Karpas-422 (cell line): ENCODE measurements at regions not wholly inside any gene's neighbourhood (a gene's known extent, or its start where the extent isn't known, plus 50 kb on each side); places are given as distances from the start of the nearest gene placed in this dataset.

Experiments
- DNase-seq: peaks from one replicate; pipeline ENCODE4 v3.0.0-alpha.2; 2015
- H2AFZ ChIP-seq: fragments of 200-600 bp; sonication (generic); 2 replicates; pipeline ENCODE4 v1.6.1; 2014; ENCODE audit warnings: antibody characterized with exemption, low read length, mixed read lengths
- H3K27ac ChIP-seq: fragments of 200-600 bp; sonication (generic); 2 replicates; pipeline ENCODE4 v1.5.1; 2014; ENCODE audit warnings: mild to moderate bottlenecking, low read length, moderate library complexity
- H3K27me3 ChIP-seq: fragments of 200-600 bp; sonication (generic); 2 replicates; pipeline ENCODE4 v1.6.1; 2014; ENCODE audit warnings: low read length, mixed read lengths
- H3K36me3 ChIP-seq: fragments of 200-600 bp; sonication (generic); 2 replicates; pipeline ENCODE4 v1.6.1; 2014; ENCODE audit warnings: low read length, mixed read lengths; ENCODE audit not compliant: insufficient read depth
- H3K4me1 ChIP-seq: fragments of 200-600 bp; sonication (generic); 2 replicates; pipeline ENCODE4 v1.6.1; 2014; ENCODE audit warnings: mild to moderate bottlenecking, low read length, mixed read lengths
- H3K4me2 ChIP-seq: fragments of 200-600 bp; sonication (generic); 2 replicates; pipeline ENCODE4 v1.6.1; 2014; ENCODE audit warnings: low read length, low read depth, mild to moderate bottlenecking; ENCODE audit not compliant: poor library complexity, severe bottlenecking
- H3K4me3 ChIP-seq: fragments of 200-600 bp; sonication (generic); 2 replicates; pipeline ENCODE4 v1.5.1; 2014; ENCODE audit warnings: mild to moderate bottlenecking, antibody characterized with exemption, low read length, mixed read lengths
- H3K79me2 ChIP-seq: fragments of 200-600 bp; sonication (generic); 2 replicates; pipeline ENCODE4 v1.6.1; 2014; ENCODE audit warnings: mild to moderate bottlenecking, low read length, mixed read lengths
- H3K9ac ChIP-seq: fragments of 200-600 bp; sonication (generic); 2 replicates; pipeline ENCODE4 v1.6.0; 2014; ENCODE audit warnings: low read length
- H3K9me2 ChIP-seq: fragments of 200-600 bp; sonication (generic), shearing (Covaris generic); replicated peaks from 2 replicates; pipeline ENCODE4 v1.6.0; 2014; ENCODE audit warnings: mild to moderate bottlenecking, low read length, moderate library complexity; ENCODE audit not compliant: insufficient read depth
- H3K9me3 ChIP-seq: fragments of 300-700, 200-600 bp; sonication (generic); 2 replicates; pipeline ENCODE4 v1.6.1; 2014; ENCODE audit warnings: low read length, mixed read lengths
- H4K20me1 ChIP-seq: fragments of 200-600 bp; sonication (generic); 2 replicates; pipeline ENCODE4 v1.6.1; 2014; ENCODE audit warnings: mild to moderate bottlenecking, antibody characterized with exemption, low read length, low read depth; ENCODE audit not compliant: insufficient read depth

DNA sequence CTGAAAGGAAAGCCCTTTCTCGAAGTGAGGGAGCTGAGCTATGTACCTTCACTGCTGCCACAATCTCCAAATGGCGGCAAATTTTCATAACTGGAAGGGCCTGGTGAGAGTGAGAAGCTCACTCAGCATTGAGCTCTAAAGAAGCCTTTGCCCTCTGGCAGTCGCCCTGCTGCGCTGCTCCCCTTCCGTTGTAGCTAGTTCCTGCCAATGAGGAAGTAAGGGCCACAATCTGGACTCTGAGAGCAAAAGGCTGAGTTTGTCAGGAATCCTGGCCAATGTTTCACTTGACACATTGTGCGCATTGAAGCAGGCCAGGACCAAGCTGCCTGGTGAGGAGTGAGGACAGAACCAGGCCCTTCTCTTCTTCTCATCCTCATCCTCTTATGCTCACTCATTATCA lies 579.5 kb downstream of the PDCD6IP start:
- H2AFZ ChIP-seq, result no peak overlapping the region
- H3K4me1 ChIP-seq, result no peaks in the 10 kb centered on the region
- no peak for DNase-seq
- H3K27me3 ChIP-seq, result no peaks in the 10 kb centered on the region
- H3K4me3 ChIP-seq, result no peak overlapping the region
- no peaks in the 10 kb centered on the region for H3K79me2 ChIP-seq
- no peak overlapping the region for H3K27ac ChIP-seq
- no peaks in the 10 kb centered on the region for H3K36me3 ChIP-seq
- H3K9me3 ChIP-seq, result no peaks in the 10 kb centered on the region
- no peaks in the 10 kb centered on the region for H3K9me2 ChIP-seq
- no peaks in the 10 kb centered on the region for H4K20me1 ChIP-seq
- H3K4me2 ChIP-seq, result no peak overlapping the region
- no peak overlapping the region for H3K9ac ChIP-seq

- no peaks in the 10 kb centered on the region for H3K9me3 ChIP-seq
- no peaks in the 10 kb centered on the region for H3K36me3 ChIP-seq
- H2AFZ ChIP-seq, result no peak overlapping the region
- no peaks in the 10 kb centered on the region for H3K4me1 ChIP-seq
- H3K4me2 ChIP-seq, result no peak overlapping the region
- H3K4me3 ChIP-seq, result no peak overlapping the region
- DNase-seq, result no peak
- no peak overlapping the region for H3K9ac ChIP-seq
- H3K27me3 ChIP-seq, result peaks cover 3% of the 10 kb centered on the region; the same call in 1 of the 2 replicates
- no peak overlapping the region for H3K27ac ChIP-seq
- H3K79me2 ChIP-seq, result no peaks in the 10 kb centered on the region
- no peaks in the 10 kb centered on the region for H3K9me2 ChIP-seq
- no peaks in the 10 kb centered on the region for H4K20me1 ChIP-seq
Observed at GRCh38 chr3:34381243-34381642, 582.8 kb downstream of the PDCD6IP start.

GRCh38 chr3:34382859-34383258 lies 584.4 kb downstream of the PDCD6IP start:
- Histone ChIP-seq H3K9me3 (no peaks in the 10 kb centered on the region), H3K4me3 (no peak overlapping the region), H3K4me1 (no peaks in the 10 kb centered on the region), H3K9me2 (no peaks in the 10 kb centered on the region), H3K36me3 (no peaks in the 10 kb centered on the region), H3K27me3 (peaks cover 3% of the 10 kb centered on the region; the same call in 1 of the 2 replicates), H3K9ac (no peak overlapping the region), H3K27ac (no peak overlapping the region), H3K79me2 (no peaks in the 10 kb centered on the region), H4K20me1 (no peaks in the 10 kb centered on the region), H2AFZ (no peak overlapping the region), H3K4me2 (no peak overlapping the region)
- no peak for DNase-seq

GRCh38 chr3:34386309-34386708 lies 587.9 kb downstream of the PDCD6IP start:
- Histone ChIP-seq H3K4me3 (no peak overlapping the region), H3K27ac (no peak overlapping the region)
- no peak for DNase-seq

GRCh38 chr3:34387826-34388564 lies 589.6 kb downstream of the PDCD6IP start:
- no peak overlapping the region for H2AFZ ChIP-seq
- H3K9me2 ChIP-seq, result no peaks in the 10 kb centered on the region
- H3K9me3 ChIP-seq, result no peaks in the 10 kb centered on the region
- H4K20me1 ChIP-seq, result no peaks in the 10 kb centered on the region
- H3K4me1 ChIP-seq, result no peaks in the 10 kb centered on the region
- no peak overlapping the region for H3K27ac ChIP-seq
- peaks cover 3% of the 10 kb centered on the region; the same call in 1 of the 2 replicates for H3K27me3 ChIP-seq
- no peak overlapping the region for H3K4me3 ChIP-seq
- no peak overlapping the region for H3K4me2 ChIP-seq
- no peaks in the 10 kb centered on the region for H3K79me2 ChIP-seq
- no peaks in the 10 kb centered on the region for H3K36me3 ChIP-seq
- H3K9ac ChIP-seq, result no peak overlapping the region
- DNase-seq, result no peak

More at GRCh38 chr3:34386309-34386708, 587.9 kb downstream of the PDCD6IP start:
- Histone ChIP-seq H3K4me2 (no peak overlapping the region), H3K9ac (no peak overlapping the region), H3K9me2 (no peaks in the 10 kb centered on the region), H3K27me3 (peaks cover 3% of the 10 kb centered on the region; the same call in 1 of the 2 replicates), H3K4me1 (no peaks in the 10 kb centered on the region), H4K20me1 (no peaks in the 10 kb centered on the region), H3K9me3 (no peaks in the 10 kb centered on the region), H2AFZ (no peak overlapping the region), H3K79me2 (no peaks in the 10 kb centered on the region), H3K36me3 (no peaks in the 10 kb centered on the region)

DNA sequence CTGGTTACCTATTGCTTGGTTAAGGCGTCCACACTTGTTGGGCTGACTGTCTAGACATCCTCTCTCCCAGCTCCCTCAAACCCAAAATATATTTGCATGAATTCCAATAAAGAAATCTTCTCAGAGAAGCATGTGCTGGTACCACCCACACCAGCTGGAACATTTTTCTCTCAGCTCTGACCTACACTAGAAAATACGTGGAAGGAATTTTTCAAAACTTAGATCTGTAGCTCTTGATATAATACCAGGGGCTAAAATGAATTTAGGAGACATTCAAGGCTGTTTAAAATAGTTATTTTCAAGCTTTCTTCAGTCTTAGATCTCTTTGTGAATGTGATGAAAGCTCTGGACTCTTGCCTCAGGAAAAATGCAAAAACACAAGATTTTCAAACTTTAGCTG lies 590.4 kb downstream of the PDCD6IP start:
- no peaks in the 10 kb centered on the region for H4K20me1 ChIP-seq
- no peaks in the 10 kb centered on the region for H3K9me3 ChIP-seq
- no peaks in the 10 kb centered on the region for H3K4me1 ChIP-seq
- no peak overlapping the region for H3K4me3 ChIP-seq
- H3K36me3 ChIP-seq, result no peaks in the 10 kb centered on the region
- H3K4me2 ChIP-seq, result no peak overlapping the region
- H2AFZ ChIP-seq, result no peak overlapping the region
- no peaks in the 10 kb centered on the region for H3K9me2 ChIP-seq
- H3K79me2 ChIP-seq, result no peaks in the 10 kb centered on the region
- H3K27ac ChIP-seq, result no peak overlapping the region
- DNase-seq, result no peak
- H3K9ac ChIP-seq, result no peak overlapping the region
- H3K27me3 ChIP-seq, result peaks cover 2% of the 10 kb centered on the region; the same call in 1 of the 2 replicates

DNA sequence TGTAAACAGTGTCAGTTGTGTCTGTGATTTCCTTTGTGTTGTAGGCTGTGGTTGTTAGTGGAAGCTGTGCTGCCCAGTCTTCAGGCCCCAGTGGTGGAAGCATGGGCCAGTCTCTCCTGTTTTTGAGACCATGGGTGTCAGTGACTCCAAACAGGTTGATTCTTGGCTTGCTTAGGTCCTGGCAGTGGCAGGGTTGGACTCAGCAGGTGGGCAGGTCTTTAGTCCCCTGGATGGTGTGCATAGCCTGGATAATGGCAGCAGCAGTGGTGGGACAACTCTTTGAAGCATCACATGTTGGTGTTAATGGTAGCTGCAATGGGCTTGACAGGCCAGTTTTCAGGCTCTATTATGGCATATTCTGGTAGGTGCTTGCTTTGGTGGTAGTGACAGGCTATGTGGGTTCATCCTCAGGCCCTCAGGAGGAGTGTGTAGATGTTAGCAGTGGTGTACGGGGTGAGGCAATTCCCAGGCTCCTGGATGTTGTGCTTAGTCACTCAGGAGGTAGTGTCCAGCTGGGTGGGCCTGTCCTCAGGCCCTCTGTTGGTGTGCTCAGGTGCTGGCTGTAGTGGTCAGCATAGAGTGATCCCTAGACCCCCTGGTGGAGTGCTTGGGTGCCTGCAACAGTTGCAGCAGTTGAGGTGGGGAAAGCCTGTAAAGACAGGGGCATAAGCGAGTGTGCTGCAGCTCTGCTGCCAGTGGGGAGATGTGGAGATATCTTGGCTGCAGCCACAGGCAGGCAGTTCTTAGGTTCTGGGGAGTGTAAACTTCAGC lies 596.7 kb downstream of the PDCD6IP start:
- Histone ChIP-seq H3K4me1 (no peaks in the 10 kb centered on the region), H3K4me3 (no peak overlapping the region), H3K27me3 (0 out of 2 replicates have a peak, but pooled peaks cover 3% of the 10 kb centered on the region), H4K20me1 (no peaks in the 10 kb centered on the region), H3K9ac (no peak overlapping the region), H3K27ac (no peak overlapping the region), H3K9me2 (no peaks in the 10 kb centered on the region), H3K36me3 (no peaks in the 10 kb centered on the region), H3K4me2 (no peak overlapping the region), H3K79me2 (no peaks in the 10 kb centered on the region), H2AFZ (no peak overlapping the region), H3K9me3 (no peaks in the 10 kb centered on the region)
- no peak for DNase-seq

DNA sequence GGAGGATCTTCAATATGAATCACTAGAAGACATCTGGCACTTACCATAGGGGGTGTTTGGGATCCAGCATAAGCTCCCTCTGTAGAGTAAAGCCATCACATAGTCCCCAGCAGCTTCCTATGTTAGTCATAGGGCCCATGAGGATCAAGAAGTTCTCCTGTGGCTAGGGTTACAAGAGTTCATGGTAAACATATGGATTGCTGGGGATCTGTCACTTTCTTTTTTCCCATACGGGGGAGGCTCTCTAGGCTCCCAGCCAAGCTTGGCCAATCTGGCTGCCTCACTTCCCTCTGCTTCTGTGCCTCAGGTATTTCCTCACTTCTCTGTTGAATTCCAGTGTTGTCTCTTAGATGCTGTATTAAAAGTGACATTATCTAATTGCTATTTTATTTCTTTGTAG lies 597.9 kb downstream of the PDCD6IP start:
- H3K27me3 ChIP-seq, result 0 out of 2 replicates have a peak, but pooled peaks cover 3% of the 10 kb centered on the region
- H4K20me1 ChIP-seq, result no peaks in the 10 kb centered on the region
- H3K36me3 ChIP-seq, result no peaks in the 10 kb centered on the region
- no peaks in the 10 kb centered on the region for H3K79me2 ChIP-seq
- H3K4me2 ChIP-seq, result no peak overlapping the region
- no peak overlapping the region for H3K27ac ChIP-seq
- no peak for DNase-seq
- no peaks in the 10 kb centered on the region; the same call in 1 of the 2 replicates for H3K9me3 ChIP-seq
- H2AFZ ChIP-seq, result no peak overlapping the region
- H3K4me1 ChIP-seq, result no peaks in the 10 kb centered on the region
- no peak overlapping the region for H3K4me3 ChIP-seq
- no peaks in the 10 kb centered on the region for H3K9me2 ChIP-seq
- no peak overlapping the region for H3K9ac ChIP-seq
